Endodermal cell (in vitro differentiated cells): ENCODE measurements at regions not wholly inside any gene's neighbourhood (a gene's known extent, or its start where the extent isn't known, plus 50 kb on each side); places are given as distances from the start of the nearest gene placed in this dataset.

Source experiments
- DNase-seq: peaks from one replicate; pipeline ENCODE4 v3.0.0-alpha.2; 2017
- H3K27ac ChIP-seq: 2 replicates; pipeline ENCODE4 v1.5.1; 2013; ENCODE audit warnings: mild to moderate bottlenecking, low read depth, low read length, moderate library complexity
- H3K27me3 ChIP-seq: 2 replicates; pipeline ENCODE4 v1.6.1; 2013; ENCODE audit warnings: mild to moderate bottlenecking, low read length, moderate library complexity; ENCODE audit not compliant: insufficient read depth, control insufficient read depth, poor library complexity, severe bottlenecking
- H3K36me3 ChIP-seq: 2 replicates; pipeline ENCODE4 v1.7.0; 2013; ENCODE audit warnings: mild to moderate bottlenecking, low read length, moderate library complexity; ENCODE audit not compliant: control insufficient read depth, insufficient read depth
- H3K4me1 ChIP-seq: one replicate; pipeline ENCODE4 v1.7.0; 2013; ENCODE audit warnings: low read length; ENCODE audit not compliant: control insufficient read depth, insufficient read depth
- H3K4me3 ChIP-seq: 2 replicates; pipeline ENCODE4 v1.5.1; 2013; ENCODE audit warnings: mild to moderate bottlenecking, low read length, moderate library complexity
- H3K9ac ChIP-seq: 2 replicates; pipeline ENCODE4 v1.6.1; 2013; ENCODE audit warnings: mild to moderate bottlenecking, low read length, moderate library complexity; ENCODE audit not compliant: poor library complexity, severe bottlenecking; ENCODE audit errors: extremely low read depth
- H3K9me3 ChIP-seq: 2 replicates; pipeline ENCODE4 v1.6.1; 2013; ENCODE audit warnings: mild to moderate bottlenecking, low read length, moderate library complexity; ENCODE audit not compliant: control insufficient read depth
- H3K27ac Mint-ChIP-seq: 2 replicates; pipeline ENCODE4 v1.8.0; 2020; ENCODE audit warnings: mixed read lengths
- H3K27me3 Mint-ChIP-seq: 2 replicates; pipeline ENCODE4 v1.8.0; 2021; ENCODE audit warnings: mild to moderate bottlenecking, mixed read lengths; ENCODE audit not compliant: insufficient read depth
- H3K36me3 Mint-ChIP-seq: 2 replicates; pipeline ENCODE4 v1.8.0; 2020; ENCODE audit warnings: low read depth, mixed read lengths
- H3K4me1 Mint-ChIP-seq: 2 replicates; pipeline ENCODE4 v1.8.0; 2020; ENCODE audit warnings: mixed read lengths
- H3K4me3 Mint-ChIP-seq: 2 replicates; pipeline ENCODE4 v1.8.0; 2020; ENCODE audit warnings: mild to moderate bottlenecking, moderate library complexity, mixed read lengths
- H3K9me3 Mint-ChIP-seq: 2 replicates; pipeline ENCODE4 v1.8.0; 2020; ENCODE audit warnings: mild to moderate bottlenecking, mixed read lengths
- CTCF ChIP-seq: fragments of 200-600 bp; sonication (generic); conservative IDR thresholded peaks from 2 replicates; pipeline ENCODE4 v1.5.0; 2021; ENCODE audit warnings: antibody characterized with exemption, mild to moderate bottlenecking
- WGBS, 2 experiments: methylation state at CpG; one replicate each; pipeline versions ENCODE4 v1.1.5 to v1.1.7; 2013; ENCODE audit warnings: missing lambda C conversion rate in 2 of 2, mixed read lengths in 1 of 2; ENCODE audit not compliant: insufficient coverage in 1 of 2, insufficient read length in 1 of 2; 5-methylcytosine and 5-hydroxymethylcytosine counted together

GRCh38 chr18:29191263-29191662, 1014.3 kb upstream of the CDH2 start:
- no peak overlapping the region for H3K27ac Mint-ChIP-seq
- H3K36me3 Mint-ChIP-seq = no peaks in the 10 kb centered on the region
- no peaks in the 10 kb centered on the region for H3K27me3 Mint-ChIP-seq
- no peak overlapping the region for H3K9ac ChIP-seq
- H3K9me3 ChIP-seq = no peaks in the 10 kb centered on the region
- TF ChIP-seq CTCF = peak; percentile 76
- H3K9me3 Mint-ChIP-seq = no peaks in the 10 kb centered on the region
- DNase-seq = peak; percentile 46
- H3K36me3 ChIP-seq = no peaks in the 10 kb centered on the region
- H3K4me1 Mint-ChIP-seq = peaks cover 11% of the 10 kb centered on the region
- no peaks in the 10 kb centered on the region for H3K4me1 ChIP-seq
- WGBS, 2 experiments = 70 to 86% methylated on average over 3 of the region's 3 CpGs
- no peaks in the 10 kb centered on the region for H3K27me3 ChIP-seq
- no peak overlapping the region for H3K4me3 Mint-ChIP-seq
- no peak overlapping the region for H3K4me3 ChIP-seq
- no peak overlapping the region for H3K27ac ChIP-seq

- H3K36me3 ChIP-seq = no peaks in the 10 kb centered on the region
- peaks cover 5% of the 10 kb centered on the region for H3K4me1 ChIP-seq
- no peak overlapping the region for H3K9ac ChIP-seq
- Mint-ChIP-seq H3K4me1 (peaks cover 18% of the 10 kb centered on the region), H3K27ac (no peak overlapping the region), H3K4me3 (no peak overlapping the region), H3K27me3 (no peaks in the 10 kb centered on the region), H3K36me3 (no peaks in the 10 kb centered on the region), H3K9me3 (no peaks in the 10 kb centered on the region)
- no peaks in the 10 kb centered on the region for H3K27me3 ChIP-seq
- H3K4me3 ChIP-seq = no peak overlapping the region
- no peak for DNase-seq
- H3K27ac ChIP-seq = no peak overlapping the region
- no peaks in the 10 kb centered on the region for H3K9me3 ChIP-seq
- TF ChIP-seq CTCF = no peak
Measured at GRCh38 chr18:29188760-29189159, 1011.8 kb upstream of the CDH2 start.

GRCh38 chr18:29185801-29186200, 1008.9 kb upstream of the CDH2 start:
- H3K36me3 Mint-ChIP-seq = no peaks in the 10 kb centered on the region
- Histone ChIP-seq H3K36me3 (no peaks in the 10 kb centered on the region), H3K4me1 (peaks cover 5% of the 10 kb centered on the region), H3K9ac (no peak overlapping the region), H3K27me3 (no peaks in the 10 kb centered on the region), H3K4me3 (no peak overlapping the region), H3K9me3 (no peaks in the 10 kb centered on the region), H3K27ac (no peak overlapping the region)
- no peaks in the 10 kb centered on the region for H3K9me3 Mint-ChIP-seq
- WGBS, 2 experiments = 79 to 86% methylated on average over 1 of the region's 1 CpG
- peak overlapping the region; percentile 33 for H3K27ac Mint-ChIP-seq
- no peaks in the 10 kb centered on the region for H3K27me3 Mint-ChIP-seq
- TF ChIP-seq CTCF = no peak
- peaks cover 18% of the 10 kb centered on the region for H3K4me1 Mint-ChIP-seq
- no peak for DNase-seq
- no peak overlapping the region for H3K4me3 Mint-ChIP-seq
